Activated T-helper 1 cell treated with anti-CD3 and anti-CD28 coated beads, Interleukin-2, amount 50 U/mL, for 16 hours (primary cell): ENCODE measurements at regions not wholly inside any gene's neighbourhood (a gene's known extent, or its start where the extent isn't known, plus 50 kb on each side); places are given as distances from the start of the nearest gene placed in this dataset.

Experiments
- DNase-seq, 2 donors: peaks; one replicate each; pipeline ENCODE4 v3.0.0-alpha.2; 2020; ENCODE audit warnings: low read depth in 1 of 2, low spot score in 1 of 2

DNA sequence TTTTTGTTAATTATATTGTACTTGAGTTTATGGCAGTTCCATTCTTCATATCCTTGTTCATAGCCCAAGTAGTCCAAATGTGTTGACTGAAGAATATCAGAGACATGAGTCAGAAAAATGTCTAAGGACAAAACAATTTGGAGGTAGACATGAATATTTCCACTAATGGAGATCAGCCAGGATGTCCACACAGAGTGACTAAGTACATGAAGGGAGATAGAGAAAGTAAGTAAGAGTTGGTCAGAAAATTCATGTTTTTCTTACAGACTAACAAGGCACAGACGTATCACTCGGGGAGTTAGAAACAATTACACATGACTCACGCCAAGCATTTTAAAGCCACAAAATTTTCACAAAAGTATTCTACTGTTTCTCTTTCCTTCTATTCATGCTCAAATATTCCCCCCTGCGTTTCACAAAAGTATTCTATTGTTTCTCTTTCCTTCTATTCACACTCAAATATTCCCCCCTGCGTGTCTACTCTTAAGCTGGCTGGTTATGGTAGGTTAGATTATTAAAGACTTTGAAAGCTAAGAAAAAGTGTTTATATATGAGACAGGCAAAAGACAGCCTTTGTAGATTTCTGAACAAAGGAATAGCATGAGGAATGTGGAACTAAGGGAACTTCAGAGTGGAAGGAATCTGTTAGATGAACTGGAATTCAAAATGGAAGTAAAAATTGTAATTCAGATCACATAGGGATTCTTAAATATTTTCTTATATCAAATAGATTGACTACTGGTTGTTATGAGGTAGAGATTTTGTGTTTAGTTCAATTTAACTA lies 648.7 kb upstream of the CCDC54 start:
- DNase-seq = no peak

DNA sequence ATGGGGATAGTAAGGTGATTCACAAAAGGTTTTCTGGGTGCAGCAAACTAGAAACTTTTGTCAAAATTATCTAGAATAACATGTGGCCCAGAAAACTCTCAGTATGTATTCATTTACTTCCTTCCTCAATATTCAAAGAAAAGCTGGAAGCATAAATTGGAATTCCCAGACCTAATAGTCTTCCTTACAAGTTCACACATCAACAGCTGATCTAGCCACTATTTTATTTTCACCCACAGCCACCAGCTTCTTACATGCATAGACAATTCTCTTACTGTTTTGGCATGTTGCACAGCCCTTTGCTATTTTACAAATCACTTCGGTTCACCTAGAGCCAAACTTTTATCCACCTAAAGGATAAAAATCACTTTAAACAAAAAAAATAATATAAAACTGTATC lies 647.8 kb upstream of the CCDC54 start:
- no peak for DNase-seq

DNA sequence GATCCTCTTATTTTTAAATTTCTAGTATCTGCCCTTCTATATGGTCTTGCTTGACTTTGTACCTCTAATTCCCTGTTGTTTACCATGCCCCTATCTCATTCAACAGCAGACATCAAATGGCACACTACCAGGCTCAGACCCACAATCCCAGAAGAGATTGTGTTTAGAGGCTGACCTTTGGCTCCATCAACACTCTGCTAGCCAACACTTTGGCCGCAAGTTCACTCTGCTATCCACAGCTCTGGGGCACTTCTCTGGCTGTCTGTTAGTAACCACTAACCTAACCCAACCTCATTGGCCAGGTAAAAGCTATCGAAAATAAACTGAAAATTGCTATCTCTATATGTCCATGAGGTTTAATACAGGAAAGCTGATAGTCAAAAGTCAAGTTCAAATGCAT lies 646.0 kb upstream of the CCDC54 start:
- no peak for DNase-seq

DNA sequence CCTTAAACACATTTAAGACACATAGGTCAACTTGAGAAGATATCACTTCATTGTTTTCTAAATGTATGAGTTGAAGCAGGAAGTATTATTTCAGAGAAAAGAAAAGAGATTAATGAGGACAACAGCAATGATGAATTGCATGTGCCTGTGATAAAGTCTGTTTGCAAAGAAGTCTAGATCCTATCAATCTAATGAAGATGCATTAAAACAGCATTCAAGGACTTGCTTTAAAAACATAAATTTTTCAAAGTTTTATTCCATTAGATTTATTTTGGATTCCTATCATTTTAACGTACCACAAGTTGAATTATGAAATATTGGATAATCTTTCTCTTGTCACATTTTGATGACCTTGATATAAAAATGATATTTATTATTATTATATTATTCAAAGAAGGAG lies 642.5 kb upstream of the CCDC54 start:
- no peak for DNase-seq

DNA sequence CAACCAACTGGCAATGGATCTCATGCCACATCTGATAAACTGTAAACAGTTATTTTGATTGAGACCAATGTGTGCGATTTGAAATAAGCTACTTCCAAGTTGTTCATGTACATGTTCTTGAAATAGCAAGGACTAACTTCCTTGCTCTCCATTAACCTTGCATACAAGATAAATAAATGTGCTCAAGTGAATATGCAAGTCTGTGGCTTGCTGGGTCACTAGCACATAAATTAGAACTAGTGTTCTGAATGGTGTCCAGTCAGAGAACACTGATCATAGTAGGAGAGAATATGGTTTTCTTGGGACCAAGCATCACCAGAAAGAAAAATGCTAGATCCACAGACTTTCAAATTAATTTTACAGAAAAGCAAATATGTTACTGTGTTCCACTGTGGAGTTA lies 640.0 kb upstream of the CCDC54 start:
- no peak for DNase-seq

DNA sequence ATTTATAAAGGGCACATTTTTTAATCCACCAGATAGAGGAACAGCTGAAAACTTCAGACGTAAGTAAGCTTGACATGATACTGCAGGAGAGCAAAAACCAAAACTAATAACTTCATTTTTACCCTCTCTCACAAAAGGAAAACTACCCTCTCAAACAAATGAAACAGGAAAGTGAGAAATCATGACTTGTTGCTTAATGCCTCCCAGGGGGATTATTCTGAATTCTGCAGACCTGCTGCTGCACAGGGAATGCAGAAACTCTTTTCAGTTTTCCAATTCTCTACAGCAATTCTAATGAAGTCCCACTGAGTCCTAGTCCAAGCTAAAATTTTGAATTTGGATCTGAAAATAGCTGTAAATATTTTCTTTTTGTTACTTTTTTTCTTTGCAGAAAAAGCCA lies 637.1 kb upstream of the CCDC54 start:
- DNase-seq = no peak

DNA sequence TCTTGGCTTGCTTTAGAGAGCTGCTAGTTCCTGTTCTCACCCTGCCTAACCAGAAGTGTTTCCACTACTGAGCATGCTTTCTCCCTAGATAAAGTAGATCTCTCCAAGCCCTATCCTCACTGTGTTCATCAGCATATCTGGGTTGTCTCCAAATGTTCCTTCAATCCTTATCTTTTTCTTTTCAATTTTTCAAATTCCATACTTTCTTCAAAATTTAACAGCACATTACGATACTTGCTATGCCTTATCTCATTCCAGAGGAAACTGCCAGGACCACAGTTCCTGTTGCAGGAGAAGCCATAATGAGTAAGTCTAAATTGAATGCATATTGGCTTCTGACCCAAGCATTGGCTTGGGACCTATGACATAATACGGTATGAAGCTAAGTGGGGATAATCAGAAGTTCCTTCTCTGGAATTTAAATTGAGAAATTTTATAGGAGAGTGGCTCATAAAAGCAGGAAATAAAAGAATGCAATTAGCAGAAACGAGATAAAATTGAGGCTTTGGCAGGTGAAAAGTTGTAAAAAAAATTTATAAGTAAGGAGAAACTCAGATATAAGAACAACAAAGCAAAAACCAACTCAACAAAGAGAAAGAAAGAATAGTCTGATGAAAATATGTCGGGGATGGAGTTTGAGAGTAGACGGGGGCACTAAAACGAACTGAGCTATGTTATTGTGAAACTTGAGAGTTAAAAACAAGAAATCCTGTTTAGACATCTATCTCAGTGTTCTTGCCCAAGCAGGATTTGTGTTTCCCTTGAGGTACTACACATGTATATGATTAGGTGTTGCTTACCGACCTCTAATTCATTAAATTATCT lies 631.7 kb upstream of the CCDC54 start:
- no peak for DNase-seq

DNA sequence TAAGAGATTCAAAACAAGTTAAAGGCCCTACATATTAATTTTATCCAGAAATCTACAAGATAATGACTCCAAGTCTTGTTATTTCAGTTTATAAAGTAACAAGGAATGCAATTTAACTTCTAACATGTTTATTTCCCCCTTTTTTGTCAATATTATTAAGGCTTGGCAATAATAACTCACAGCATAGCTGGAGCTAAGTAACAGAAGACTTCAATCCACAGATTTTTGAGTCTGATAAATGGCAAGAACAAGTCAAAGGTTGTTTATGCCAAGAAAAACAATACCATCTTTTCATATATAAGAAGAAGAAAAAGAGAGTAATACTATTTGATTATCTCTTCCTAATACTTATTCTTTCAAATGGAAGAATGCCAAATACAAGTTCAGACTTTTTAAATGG lies 631.0 kb upstream of the CCDC54 start:
- DNase-seq = no peak

DNA sequence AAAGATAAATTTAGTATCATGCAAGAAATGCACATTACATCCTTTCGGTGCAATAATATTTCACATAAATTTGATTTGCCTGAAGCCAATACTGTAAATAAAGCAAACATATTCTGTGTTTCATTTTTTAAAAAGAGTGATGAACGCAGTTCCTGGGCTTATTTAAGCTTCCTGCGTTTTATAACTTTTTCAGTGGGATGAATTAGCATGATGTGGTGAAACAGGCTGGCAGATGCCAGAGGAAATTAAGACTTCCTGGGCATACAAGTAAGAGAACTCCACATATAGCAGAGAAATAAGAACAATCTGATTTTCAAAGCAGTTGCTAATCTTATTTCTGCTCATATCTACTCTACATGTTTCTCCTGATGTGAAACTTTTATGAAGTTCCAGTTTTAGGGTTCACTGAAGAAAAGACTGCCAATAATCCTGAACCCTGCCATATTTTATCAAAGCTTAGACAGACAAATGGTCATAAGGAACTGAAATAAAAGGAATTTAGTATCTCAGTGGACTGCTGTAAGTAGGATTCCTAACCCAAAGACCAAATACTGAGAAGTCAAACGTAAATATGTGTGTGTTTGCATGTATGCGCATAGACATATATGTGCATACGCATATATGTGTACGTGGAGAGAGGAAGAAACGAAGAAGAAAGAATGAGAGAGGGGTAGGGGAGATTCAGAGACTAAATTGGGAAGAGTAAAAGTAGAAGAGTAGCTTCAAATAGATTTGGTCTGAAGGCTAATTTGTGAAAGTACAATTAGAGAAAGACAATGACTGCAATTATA lies 628.6 kb upstream of the CCDC54 start:
- DNase-seq = no peak

DNA sequence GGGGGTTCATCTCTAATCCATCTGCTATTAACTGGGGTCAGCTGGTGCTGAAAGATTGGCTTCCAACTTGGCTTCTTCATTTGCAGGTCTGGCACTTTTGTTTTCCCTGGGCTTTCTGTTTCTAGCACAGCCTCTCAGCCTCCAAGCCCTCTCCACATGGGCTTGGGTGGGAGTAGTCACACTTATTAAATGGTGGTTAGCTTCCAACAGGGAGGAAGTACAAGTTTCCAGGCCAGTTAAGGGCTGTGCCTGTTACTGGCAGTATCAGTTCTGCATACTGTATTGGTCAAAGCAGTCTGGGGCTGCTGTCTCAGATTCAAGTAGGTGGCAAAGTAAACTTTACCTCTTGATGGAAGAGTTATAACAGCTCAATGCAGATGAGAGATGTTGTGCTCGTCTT lies 627.1 kb upstream of the CCDC54 start:
- DNase-seq = no peak

DNA sequence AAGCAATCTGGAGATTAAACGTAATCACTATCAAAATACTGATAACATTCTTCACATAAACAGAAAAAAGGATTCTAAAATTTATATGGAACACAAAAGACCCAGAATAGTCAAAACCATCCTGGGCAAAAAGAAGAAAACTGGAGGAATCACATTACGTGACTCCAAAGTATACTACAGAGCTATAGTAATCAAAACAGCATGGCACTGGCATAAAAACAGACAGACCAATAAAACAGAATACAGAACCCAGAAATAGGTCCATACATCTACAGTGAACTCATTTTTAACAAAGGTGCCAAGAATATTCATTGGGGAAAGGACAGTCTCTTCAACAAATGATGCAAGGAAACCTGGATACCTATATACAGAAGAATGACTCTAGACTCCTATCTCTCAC lies 621.9 kb upstream of the CCDC54 start:
- no peak for DNase-seq

DNA sequence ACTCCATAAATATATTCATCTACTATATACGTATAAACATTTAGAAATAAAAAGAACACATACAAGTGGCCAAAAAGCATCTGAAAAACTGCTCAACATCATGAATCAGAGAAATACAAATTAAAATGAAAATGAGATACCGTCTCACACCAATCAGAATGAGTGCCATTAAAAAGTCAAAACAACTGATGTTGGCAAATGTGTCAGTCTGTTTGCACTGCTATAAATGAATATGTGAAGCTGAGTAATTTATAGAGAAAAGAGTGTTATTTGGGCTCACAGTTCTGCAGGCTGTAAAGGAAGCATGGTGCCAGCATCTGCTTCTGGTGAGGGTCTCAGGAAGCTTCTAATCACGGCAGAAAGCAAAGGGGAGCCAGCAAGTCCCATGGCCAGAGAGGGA lies 620.3 kb upstream of the CCDC54 start:
- no peak for DNase-seq

DNA sequence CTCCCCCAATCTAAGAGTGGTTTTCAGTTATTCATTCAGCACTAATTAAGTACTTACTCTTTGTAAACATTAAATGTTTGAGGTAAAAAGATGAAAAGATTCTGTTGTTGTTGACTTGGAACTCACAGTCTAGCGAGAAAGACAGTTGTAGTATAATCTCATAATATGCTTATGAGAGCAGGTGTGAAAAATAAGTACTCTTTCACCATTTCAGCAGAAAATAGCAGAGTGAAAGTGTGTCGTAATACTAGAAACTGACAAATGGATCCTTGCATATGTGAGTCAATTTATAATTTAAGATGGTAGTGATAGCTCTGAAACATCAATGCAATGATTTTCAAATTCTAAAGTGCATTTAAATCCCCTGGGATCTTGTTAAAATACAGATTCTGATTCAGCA lies 618.8 kb upstream of the CCDC54 start:
- DNase-seq = no peak

DNA sequence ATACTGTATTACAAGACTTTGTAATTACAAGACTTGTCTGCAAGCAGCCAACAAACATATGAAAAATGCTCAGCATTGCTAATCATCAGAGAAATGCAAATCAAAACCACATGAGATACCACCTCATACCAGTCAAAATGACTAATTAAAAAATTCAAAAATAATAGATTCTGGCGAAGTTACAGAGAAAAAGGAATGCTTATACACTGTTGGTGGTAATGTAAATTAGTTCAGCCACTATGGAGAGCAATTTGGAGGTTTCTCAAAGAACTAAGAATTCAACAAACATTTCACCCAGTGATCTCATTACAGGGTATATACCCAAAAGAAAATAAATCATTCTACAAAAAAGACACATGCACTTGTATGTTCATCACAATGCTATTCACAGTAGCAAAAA lies 617.5 kb upstream of the CCDC54 start:
- DNase-seq = no peak

DNA sequence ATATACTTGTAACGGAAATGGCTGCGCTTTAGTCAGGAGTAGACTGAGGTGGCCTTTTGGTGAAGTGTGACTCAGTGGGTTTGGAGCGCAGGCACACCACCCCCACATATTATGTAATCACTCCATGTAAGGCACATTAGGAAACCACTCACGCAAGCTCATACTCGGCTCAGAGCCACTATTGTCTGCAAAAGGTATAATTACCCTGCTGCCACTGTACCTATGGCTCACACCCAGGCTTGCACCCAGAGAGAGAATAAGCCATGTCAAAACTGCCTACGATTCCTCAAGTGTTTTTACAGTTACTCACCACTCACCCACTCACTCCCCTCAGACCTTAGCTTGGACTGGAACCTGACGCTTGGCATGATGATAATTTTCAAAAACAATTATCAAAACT lies 611.9 kb upstream of the CCDC54 start:
- DNase-seq = no peak

DNA sequence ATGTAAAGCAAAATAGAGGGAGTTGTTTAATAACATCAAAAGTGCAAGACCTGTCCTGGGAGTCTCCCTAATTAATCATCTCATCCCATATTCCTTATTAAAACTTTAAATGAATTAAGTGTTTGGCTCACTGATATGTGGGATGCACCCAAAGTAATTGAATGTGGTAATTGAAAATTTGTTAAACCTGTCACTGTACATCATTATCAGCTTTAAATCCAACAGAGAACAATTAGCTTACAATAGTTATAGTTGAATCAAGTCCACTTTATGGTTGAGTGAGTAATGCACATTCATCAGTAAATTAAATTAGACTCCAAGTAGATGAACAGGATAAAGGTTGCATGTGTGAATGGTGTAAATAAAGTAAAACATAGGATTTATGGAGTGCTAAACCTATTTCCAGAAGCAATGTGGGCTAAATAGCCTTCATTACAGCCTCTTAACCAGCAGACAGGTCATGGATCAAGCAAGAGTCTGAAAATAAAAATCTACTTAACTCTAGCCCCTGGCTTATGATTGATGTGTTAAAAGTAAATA lies 608.2 kb upstream of the CCDC54 start:
- DNase-seq = no peak

DNA sequence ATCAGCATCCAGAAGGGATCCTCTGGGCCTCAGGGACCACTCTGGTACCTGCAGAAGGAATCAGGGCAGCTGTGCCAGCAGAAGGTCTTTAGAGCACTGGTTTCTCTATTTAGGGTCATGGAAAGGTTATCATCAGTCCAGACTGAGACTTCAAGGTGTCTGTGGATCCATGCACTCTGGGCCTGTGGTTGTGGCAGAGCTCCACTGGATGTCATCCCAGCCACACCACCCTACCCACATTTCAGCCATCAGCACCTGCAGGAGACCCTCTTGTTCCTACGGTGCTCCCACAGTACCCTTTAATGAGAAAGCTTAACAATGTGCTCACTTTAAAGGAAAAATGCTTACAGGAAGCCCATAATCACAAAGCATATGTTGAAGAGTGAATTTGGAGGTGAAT lies 603.4 kb upstream of the CCDC54 start:
- no peak for DNase-seq

DNA sequence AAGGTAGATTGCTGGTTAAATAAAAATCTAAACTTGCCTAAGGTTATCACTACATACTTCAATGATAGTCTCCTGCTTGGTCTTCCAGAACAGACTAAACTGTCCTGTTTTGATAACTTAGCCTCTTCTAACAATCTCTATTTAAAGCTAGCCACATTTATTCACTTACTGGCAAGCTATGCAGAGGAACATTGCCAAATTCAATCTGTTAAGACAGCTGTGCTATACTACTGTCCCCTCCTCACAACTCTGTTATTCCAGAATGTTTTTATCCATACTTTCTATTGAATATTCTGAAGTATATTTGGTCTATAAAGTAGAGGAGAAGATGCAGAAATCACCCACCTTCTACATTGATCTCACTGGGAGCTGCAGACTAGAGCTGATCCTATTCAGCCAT lies 594.0 kb upstream of the CCDC54 start:
- DNase-seq = no peak

DNA sequence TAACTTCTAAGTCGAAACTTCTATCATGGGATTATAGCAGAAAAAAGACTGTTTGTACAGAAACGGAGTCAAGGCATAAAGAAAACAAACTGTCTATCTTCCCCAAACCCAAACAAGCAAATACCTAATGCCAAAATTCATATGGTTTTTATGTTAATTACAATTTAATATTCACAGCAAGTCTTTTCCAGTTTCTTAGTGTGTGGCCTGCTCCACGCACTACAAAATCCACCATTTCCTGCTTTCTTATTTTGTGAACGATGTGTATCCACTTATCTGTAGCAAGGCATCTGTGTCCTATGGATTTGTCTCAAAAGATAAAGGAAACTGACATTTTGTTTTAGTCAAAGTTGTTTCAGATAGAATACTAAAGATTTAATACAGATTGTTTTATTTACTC lies 588.0 kb upstream of the CCDC54 start:
- DNase-seq = no peak

DNA sequence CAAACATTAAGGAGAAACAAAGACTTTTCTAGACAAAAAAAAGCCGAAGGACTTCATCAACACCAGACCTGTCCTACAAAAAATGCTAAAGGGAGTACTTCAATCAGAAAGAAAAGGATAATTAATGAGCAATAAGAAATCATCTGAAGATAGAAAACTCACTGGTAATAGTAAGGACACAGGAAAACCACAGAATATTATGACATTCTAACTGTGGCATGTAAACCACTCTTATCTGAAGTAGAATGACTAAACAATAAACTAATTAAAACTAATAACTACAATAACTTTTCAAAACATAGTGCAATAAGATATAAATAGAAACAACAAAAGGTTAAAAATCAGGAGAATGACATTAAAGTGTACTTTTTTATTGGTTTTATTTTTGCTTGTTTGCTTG lies 584.5 kb upstream of the CCDC54 start:
- DNase-seq = no peak

DNA sequence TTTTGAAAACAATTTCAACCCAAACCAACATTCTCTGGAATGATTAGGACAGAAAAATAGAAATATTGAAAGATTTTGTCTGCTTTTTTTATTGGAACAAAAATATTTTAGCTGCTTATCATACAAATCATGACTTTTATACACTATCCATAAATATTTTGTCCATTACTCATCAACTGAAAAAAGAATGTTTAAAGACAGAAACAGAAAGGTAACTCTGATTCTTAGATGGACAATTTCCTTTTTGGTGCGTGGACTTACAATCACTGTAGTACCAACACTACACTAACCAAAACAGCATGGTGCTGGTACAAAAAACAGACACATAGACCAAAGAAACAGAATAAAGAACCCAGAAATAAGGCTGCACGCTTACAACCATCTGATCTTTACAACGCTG lies 582.8 kb upstream of the CCDC54 start:
- no peak for DNase-seq

DNA sequence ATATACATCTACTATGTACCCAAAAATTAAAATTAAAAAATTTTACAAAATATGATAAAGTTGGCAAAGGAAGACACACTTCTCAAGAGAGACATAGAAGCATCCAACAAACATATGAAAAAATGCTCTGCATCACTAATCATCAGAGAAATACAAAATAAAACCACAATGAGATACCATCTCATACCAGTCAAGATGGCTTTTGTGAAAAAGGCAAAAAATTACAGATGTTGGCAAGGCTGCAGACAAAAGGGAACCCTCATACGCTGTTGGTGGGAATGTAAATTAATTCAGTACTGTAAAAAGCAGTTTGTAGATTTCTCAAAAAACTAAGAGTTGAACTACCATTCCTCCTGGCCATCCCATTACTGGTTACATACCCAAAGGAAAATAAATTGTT lies 581.7 kb upstream of the CCDC54 start:
- no peak for DNase-seq
